GM12878 (cell line): ENCODE measurements at regions not wholly inside any gene's neighbourhood (a gene's known extent, or its start where the extent isn't known, plus 50 kb on each side); places are given as distances from the start of the nearest gene placed in this dataset.

ENCODE experiments used
- ATAC-seq: fragments of 200-7000 bp; cut with Tn5 transposase; 3 replicates; pipeline ENCODE4 v1.9.1; 2020; ENCODE audit warnings: mild to moderate bottlenecking, moderate library complexity
- BruUV-seq: library from RNA; stranded (reverse); fragments of 400-500 nt; replicated peaks from 2 replicates; lab custom pipeline; 2021; lab: Mats Ljungman, UMichigan
- CTCF ChIA-PET: fragments of 300-600 bp; sonication (Branson Sonifier 250); formaldehyde crosslinking; extraction: SDS; loops from one replicate; lab custom pipeline; 2021; ENCODE audit warnings: inconsistent platforms; lab: Yijun Ruan, JAX
- POLR2A ChIA-PET: fragments of 350-600 bp; formaldehyde crosslinking; extraction: SDS; loops from one replicate; lab custom pipeline; 2021; ENCODE audit warnings: inconsistent platforms; lab: Charles Lee
- RAD21 ChIA-PET: fragments of 300-600 bp; sonication (Branson Sonifier 250); formaldehyde crosslinking; loops from one replicate; lab custom pipeline; 2023; ENCODE audit warnings: antibody characterized with exemption; ENCODE audit not compliant: unreplicated experiment; lab: Charles Lee
- SMC1A ChIA-PET: fragments of 300-600 bp; sonication (Branson Sonifier 250); formaldehyde crosslinking; loops from one replicate; lab custom pipeline; 2023; ENCODE audit not compliant: unreplicated experiment, uncharacterized antibody; lab: Charles Lee
- DNase-seq: peaks from one replicate; pipeline ENCODE4 v3.0.0-alpha.2; 2011; ENCODE audit warnings: low read depth, low spot score
- FAIRE-seq: peaks from 3 replicates; lab custom pipeline; 2011; peaks lifted over from hg19 to GRCh38; lab: Jason Lieb, UNC
- H2AFZ ChIP-seq: 2 replicates; pipeline ENCODE4 v1.6.0; 2011; ENCODE audit warnings: low read depth, low read length, control low read depth; ENCODE audit not compliant: control insufficient read depth
- H3K27ac ChIP-seq: 2 replicates; pipeline ENCODE4 v1.5.1; 2011; ENCODE audit warnings: control low read depth; ENCODE audit not compliant: control insufficient read depth, insufficient read depth
- H3K27me3 ChIP-seq, 2 experiments: replicated peaks in 1 of 2; 2 replicates each; pipeline versions ENCODE4 v1.6.0 to v1.6.1; 2011; ENCODE audit warnings: low read length in 1 of 2; ENCODE audit not compliant: control insufficient read depth in 2 of 2, insufficient read depth in 2 of 2
- H3K36me3 ChIP-seq, 2 experiments: 2 replicates each; pipeline ENCODE4 v1.5.1; 2011; ENCODE audit warnings: low read length in 1 of 2; ENCODE audit not compliant: control insufficient read depth in 2 of 2, insufficient read depth in 2 of 2
- H3K4me1 ChIP-seq: 2 replicates; pipeline ENCODE4 v1.6.1; 2011; ENCODE audit warnings: mild to moderate bottlenecking, low read length, moderate library complexity, mixed read lengths; ENCODE audit not compliant: control insufficient read depth, insufficient read depth
- H3K4me2 ChIP-seq: 2 replicates; pipeline ENCODE4 v1.6.0; 2011; ENCODE audit warnings: control low read depth; ENCODE audit not compliant: control insufficient read depth, insufficient read depth
- H3K4me3 ChIP-seq: fragments of 200-600 bp; sonication (generic); 2 replicates; pipeline ENCODE4 v1.5.1; 2016
- H3K79me2 ChIP-seq: 2 replicates; pipeline ENCODE4 v1.6.0; 2011; ENCODE audit warnings: low read length; ENCODE audit not compliant: control insufficient read depth, insufficient read depth
- H3K9ac ChIP-seq: 2 replicates; pipeline ENCODE4 v1.8.0; 2011; ENCODE audit warnings: low read length, control low read depth, mixed read lengths; ENCODE audit not compliant: control insufficient read depth, insufficient read depth
- H3K9me3 ChIP-seq: replicated peaks from 3 replicates; pipeline ENCODE4 v1.5.1; 2011; ENCODE audit warnings: mild to moderate bottlenecking, low read length; ENCODE audit not compliant: control insufficient read depth, insufficient read depth
- H4K20me1 ChIP-seq: 2 replicates; pipeline ENCODE4 v1.6.0; 2011; ENCODE audit not compliant: control insufficient read depth, insufficient read depth
- ATF3 ChIP-seq: IDR thresholded peaks from 2 replicates; pipeline ENCODE4 v1.6.1; 2011; ENCODE audit warnings: low read depth, mild to moderate bottlenecking, low read length, moderate library complexity, borderline replicate concordance; ENCODE audit errors: extremely low read depth
- CBX5 ChIP-seq: sonication (generic); IDR thresholded peaks from 2 replicates; pipeline ENCODE4 v1.6.1; 2016; ENCODE audit warnings: low read depth, moderate library complexity, mild to moderate bottlenecking, inconsistent platforms
- FOS ChIP-seq: IDR thresholded peaks from 3 replicates; pipeline ENCODE4 v1.6.1; 2011; ENCODE audit warnings: borderline replicate concordance; ENCODE audit not compliant: insufficient read length; ENCODE audit errors: extremely low read depth
- JUND ChIP-seq: IDR thresholded peaks from 2 replicates; pipeline ENCODE4 v1.6.1; 2012; ENCODE audit warnings: low read depth, mild to moderate bottlenecking, low read length, improper control_type of control experiment, moderate library complexity
- NFYA ChIP-seq: IDR thresholded peaks from 2 replicates; pipeline ENCODE4 v1.6.1; 2011; ENCODE audit warnings: low read depth, mild to moderate bottlenecking, low read length, improper control_type of control experiment, borderline replicate concordance
- WGBS: methylation state at CpG from one replicate; pipeline ENCODE4 v1.1.6; 2016; ENCODE audit warnings: low lambda C conversion rate; ENCODE audit not compliant: insufficient replicate concordance, insufficient coverage; ENCODE audit errors: missing lambda C conversion rate; 5-methylcytosine and 5-hydroxymethylcytosine counted together
- in situ Hi-C: fragments of 300-500 bp; cut with MboI; formaldehyde crosslinking; loops from 9 replicates; pipeline ENCODE4 v1.14.3; 2018; ENCODE audit warnings: mixed read lengths
- intact Hi-C: fragments of 100-400 bp; cut with micrococcal nuclease; formaldehyde crosslinking; loops from one replicate; pipeline ENCODE4 v1.14.2; 2022; ENCODE audit not compliant: unreplicated experiment
- TF ChIP-seq, protein P1 (sequence below): IDR thresholded peaks from 2 replicates; pipeline ENCODE4 v1.6.1; 2012; ENCODE audit warnings: low read depth, low read length, improper control_type of control experiment
- TF ChIP-seq, protein P2 (sequence below): fragments of 450-650 bp; formaldehyde crosslinking; IDR thresholded peaks from 2 replicates; pipeline ENCODE4 v1.4.0; 2022; ENCODE audit warnings: mild to moderate bottlenecking, moderate library complexity
- TF ChIP-seq, protein P3 (sequence below): fragments of 450-650 bp; IDR thresholded peaks from 2 replicates; pipeline ENCODE4 v1.6.1; 2016; ENCODE audit warnings: mild to moderate bottlenecking

DNA sequence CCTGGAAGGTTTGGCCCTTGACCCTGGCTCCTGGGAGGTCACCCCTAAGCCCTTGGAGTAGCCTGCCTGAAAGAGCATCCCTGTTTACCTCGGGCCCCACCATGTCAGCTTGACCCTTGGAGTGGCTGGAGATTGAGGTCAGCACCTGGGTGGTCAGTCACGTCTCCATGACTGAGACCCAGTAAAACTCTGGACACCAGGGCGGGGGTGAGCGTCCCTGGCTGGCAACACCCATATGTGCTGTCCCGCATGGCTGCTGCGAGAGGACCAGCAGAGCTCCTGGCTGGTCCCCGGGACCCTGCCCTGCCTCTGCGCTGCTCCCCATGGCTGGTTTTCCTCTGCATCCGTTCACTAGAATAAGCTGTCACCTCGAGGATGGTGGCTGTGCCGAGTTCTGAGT lies 91.2 kb downstream of the RBFOX3 start:
- DNase-seq = no peak
- Histone ChIP-seq H3K27me3 (peaks cover 9 to 11% of the 10 kb centered on the region in 2 experiments; a peak in 3 of 4 replicates), H3K4me3 (no peak overlapping the region), H4K20me1 (no peaks in the 10 kb centered on the region), H3K4me2 (no peak overlapping the region), H3K79me2 (no peaks in the 10 kb centered on the region), H3K4me1 (no peaks in the 10 kb centered on the region), H3K9ac (no peak overlapping the region), H3K27ac (no peak overlapping the region), H2AFZ (no peak overlapping the region), H3K36me3 (no peaks in the 10 kb centered on the region), H3K9me3 (no peaks in the 10 kb centered on the region)
- ChIA-PET RAD21 (no interaction called here), SMC1A (no interaction called here), CTCF (no interaction called here), POLR2A (no interaction called here)
- FAIRE-seq = no peak
- BruUV-seq = no TSS peak
- ATAC-seq = no peak
- 16% methylated on average over 11 of the region's 11 CpGs for WGBS
- TF ChIP-seq CBX5 = no peak
- in situ Hi-C loops = no loop called here
- intact Hi-C loops = no loop called here

- no peak for DNase-seq
- BruUV-seq = no TSS peak
- Histone ChIP-seq H3K9me3 (no peaks in the 10 kb centered on the region), H3K4me2 (no peak overlapping the region), H3K9ac (no peak overlapping the region), H3K79me2 (no peaks in the 10 kb centered on the region), H3K27ac (no peak overlapping the region), H3K4me1 (no peaks in the 10 kb centered on the region), H3K36me3 (no peaks in the 10 kb centered on the region), H3K27me3 (peaks cover 4 to 10% of the 10 kb centered on the region in 2 experiments; a peak in 3 of 4 replicates), H2AFZ (no peak overlapping the region), H4K20me1 (no peaks in the 10 kb centered on the region), H3K4me3 (no peak overlapping the region)
- in situ Hi-C loops (no loop called here), intact Hi-C loops (no loop called here)
- 28% methylated on average over 28 of the region's 31 CpGs for WGBS
- CTCF ChIA-PET = interaction anchor here (1.6 kb wide), 1 partner anchor 29 kb away, joined by 3 read pairs; no protein-coding TSS in a partner anchor
- RAD21 ChIA-PET = no interaction called here
- FAIRE-seq = no peak
- POLR2A ChIA-PET = no interaction called here
- no peak for ATAC-seq
- SMC1A ChIA-PET = no interaction called here
- TF ChIP-seq ATF3 = no peak
- TF ChIP-seq, protein P1, sequence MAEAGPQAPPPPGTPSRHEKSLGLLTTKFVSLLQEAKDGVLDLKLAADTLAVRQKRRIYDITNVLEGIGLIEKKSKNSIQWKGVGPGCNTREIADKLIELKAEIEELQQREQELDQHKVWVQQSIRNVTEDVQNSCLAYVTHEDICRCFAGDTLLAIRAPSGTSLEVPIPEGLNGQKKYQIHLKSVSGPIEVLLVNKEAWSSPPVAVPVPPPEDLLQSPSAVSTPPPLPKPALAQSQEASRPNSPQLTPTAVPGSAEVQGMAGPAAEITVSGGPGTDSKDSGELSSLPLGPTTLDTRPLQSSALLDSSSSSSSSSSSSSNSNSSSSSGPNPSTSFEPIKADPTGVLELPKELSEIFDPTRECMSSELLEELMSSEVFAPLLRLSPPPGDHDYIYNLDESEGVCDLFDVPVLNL = no peak
- no peak for TF ChIP-seq FOS
- TF ChIP-seq, protein P2, sequence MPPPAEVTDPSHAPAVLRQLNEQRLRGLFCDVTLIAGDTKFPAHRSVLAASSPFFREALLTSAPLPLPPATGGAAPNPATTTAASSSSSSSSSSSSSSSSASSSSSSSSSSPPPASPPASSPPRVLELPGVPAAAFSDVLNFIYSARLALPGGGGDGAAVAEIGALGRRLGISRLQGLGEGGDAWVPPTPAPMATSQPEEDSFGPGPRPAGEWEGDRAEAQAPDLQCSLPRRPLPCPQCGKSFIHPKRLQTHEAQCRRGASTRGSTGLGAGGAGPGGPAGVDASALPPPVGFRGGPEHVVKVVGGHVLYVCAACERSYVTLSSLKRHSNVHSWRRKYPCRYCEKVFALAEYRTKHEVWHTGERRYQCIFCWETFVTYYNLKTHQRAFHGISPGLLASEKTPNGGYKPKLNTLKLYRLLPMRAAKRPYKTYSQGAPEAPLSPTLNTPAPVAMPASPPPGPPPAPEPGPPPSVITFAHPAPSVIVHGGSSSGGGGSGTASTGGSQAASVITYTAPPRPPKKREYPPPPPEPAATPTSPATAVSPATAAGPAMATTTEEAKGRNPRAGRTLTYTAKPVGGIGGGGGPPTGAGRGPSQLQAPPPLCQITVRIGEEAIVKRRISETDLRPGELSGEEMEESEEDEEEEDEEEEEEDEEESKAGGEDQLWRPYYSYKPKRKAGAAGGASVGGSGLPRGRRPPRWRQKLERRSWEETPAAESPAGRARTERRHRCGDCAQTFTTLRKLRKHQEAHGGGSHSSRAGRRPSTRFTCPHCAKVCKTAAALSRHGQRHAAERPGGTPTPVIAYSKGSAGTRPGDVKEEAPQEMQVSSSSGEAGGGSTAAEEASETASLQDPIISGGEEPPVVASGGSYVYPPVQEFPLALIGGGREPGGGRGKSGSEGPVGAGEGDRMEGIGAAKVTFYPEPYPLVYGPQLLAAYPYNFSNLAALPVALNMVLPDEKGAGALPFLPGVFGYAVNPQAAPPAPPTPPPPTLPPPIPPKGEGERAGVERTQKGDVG (CRISPR knock-in tag) = no peak
- TF ChIP-seq, protein P3, sequence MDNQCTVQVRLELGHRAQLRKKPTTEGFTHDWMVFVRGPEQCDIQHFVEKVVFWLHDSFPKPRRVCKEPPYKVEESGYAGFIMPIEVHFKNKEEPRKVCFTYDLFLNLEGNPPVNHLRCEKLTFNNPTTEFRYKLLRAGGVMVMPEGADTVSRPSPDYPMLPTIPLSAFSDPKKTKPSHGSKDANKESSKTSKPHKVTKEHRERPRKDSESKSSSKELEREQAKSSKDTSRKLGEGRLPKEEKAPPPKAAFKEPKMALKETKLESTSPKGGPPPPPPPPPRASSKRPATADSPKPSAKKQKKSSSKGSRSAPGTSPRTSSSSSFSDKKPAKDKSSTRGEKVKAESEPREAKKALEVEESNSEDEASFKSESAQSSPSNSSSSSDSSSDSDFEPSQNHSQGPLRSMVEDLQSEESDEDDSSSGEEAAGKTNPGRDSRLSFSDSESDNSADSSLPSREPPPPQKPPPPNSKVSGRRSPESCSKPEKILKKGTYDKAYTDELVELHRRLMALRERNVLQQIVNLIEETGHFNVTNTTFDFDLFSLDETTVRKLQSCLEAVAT = no peak
- TF ChIP-seq NFYA = no peak
- TF ChIP-seq JUND = no peak
These were observed 92.0 kb downstream of the RBFOX3 start for GRCh38 chr17:79518585-79519523.
